Endothelial cell (in vitro differentiated cells): ENCODE measurements at regions not wholly inside any gene's neighbourhood (a gene's known extent, or its start where the extent isn't known, plus 50 kb on each side); places are given as distances from the start of the nearest gene placed in this dataset.

ENCODE experiments used
- DNase-seq: peaks from one replicate; pipeline ENCODE4 v3.0.0; 2021; ENCODE audit warnings: low spot score
- H3K27ac Mint-ChIP-seq: one replicate; pipeline ENCODE4 v1.8.0; 2021; ENCODE audit warnings: mixed read lengths, inconsistent platforms; ENCODE audit not compliant: unreplicated experiment
- H3K27me3 Mint-ChIP-seq: one replicate; pipeline ENCODE4 v1.8.0; 2021; ENCODE audit warnings: mild to moderate bottlenecking, moderate library complexity, mixed read lengths, inconsistent platforms; ENCODE audit not compliant: unreplicated experiment
- H3K36me3 Mint-ChIP-seq: one replicate; pipeline ENCODE4 v1.8.0; 2021; ENCODE audit warnings: mild to moderate bottlenecking, low read depth, mixed read lengths, inconsistent platforms; ENCODE audit not compliant: unreplicated experiment
- H3K4me1 Mint-ChIP-seq: one replicate; pipeline ENCODE4 v1.8.0; 2021; ENCODE audit warnings: mild to moderate bottlenecking, mixed read lengths, inconsistent platforms; ENCODE audit not compliant: unreplicated experiment
- H3K4me3 Mint-ChIP-seq: one replicate; pipeline ENCODE4 v1.8.0; 2021; ENCODE audit warnings: mild to moderate bottlenecking, mixed read lengths, inconsistent platforms; ENCODE audit not compliant: unreplicated experiment
- H3K9me3 Mint-ChIP-seq: one replicate; pipeline ENCODE4 v1.8.0; 2021; ENCODE audit warnings: mixed read lengths, inconsistent platforms; ENCODE audit not compliant: unreplicated experiment
- CTCF ChIP-seq: fragments of 200-600 bp; sonication (generic); IDR thresholded peaks from one replicate; pipeline ENCODE4 v1.5.0; 2021; ENCODE audit warnings: antibody characterized with exemption; ENCODE audit not compliant: unreplicated experiment

- Mint-ChIP-seq H3K4me1 (peaks cover 5% of the 10 kb centered on the region), H3K4me3 (no peak overlapping the region), H3K27ac (peak overlapping the region; percentile 48), H3K27me3 (no peaks in the 10 kb centered on the region), H3K9me3 (no peaks in the 10 kb centered on the region), H3K36me3 (no peaks in the 10 kb centered on the region)
- peak; percentile 7 for DNase-seq
- TF ChIP-seq CTCF, result no peak
Observed at GRCh38 chr20:6623989-6624388, 143.5 kb upstream of the BMP2 start.

- DNase-seq, result no peak
- Mint-ChIP-seq H3K4me1 (peaks cover 5% of the 10 kb centered on the region), H3K4me3 (no peak overlapping the region), H3K9me3 (no peaks in the 10 kb centered on the region), H3K27ac (no peak overlapping the region), H3K27me3 (no peaks in the 10 kb centered on the region), H3K36me3 (no peaks in the 10 kb centered on the region)
- no peak for TF ChIP-seq CTCF
Observed at GRCh38 chr20:6622041-6622440, 145.4 kb upstream of the BMP2 start.

GRCh38 chr20:6618051-6618450 lies 149.4 kb upstream of the BMP2 start:
- Mint-ChIP-seq H3K36me3 (no peaks in the 10 kb centered on the region), H3K4me1 (no peaks in the 10 kb centered on the region), H3K27me3 (no peaks in the 10 kb centered on the region), H3K27ac (no peak overlapping the region), H3K4me3 (no peak overlapping the region), H3K9me3 (no peaks in the 10 kb centered on the region)
- no peak for TF ChIP-seq CTCF
- no peak for DNase-seq

GRCh38 chr20:6616421-6616820 lies 151.1 kb upstream of the BMP2 start:
- no peaks in the 10 kb centered on the region for H3K36me3 Mint-ChIP-seq
- no peak for DNase-seq
- no peak overlapping the region for H3K4me3 Mint-ChIP-seq
- TF ChIP-seq CTCF, result no peak
- H3K27me3 Mint-ChIP-seq, result no peaks in the 10 kb centered on the region
- H3K27ac Mint-ChIP-seq, result no peak overlapping the region
- H3K9me3 Mint-ChIP-seq, result no peaks in the 10 kb centered on the region
- no peaks in the 10 kb centered on the region for H3K4me1 Mint-ChIP-seq

GRCh38 chr20:6614836-6615235 lies 152.7 kb upstream of the BMP2 start:
- Mint-ChIP-seq H3K9me3 (no peaks in the 10 kb centered on the region), H3K27ac (no peak overlapping the region), H3K36me3 (no peaks in the 10 kb centered on the region), H3K4me3 (no peak overlapping the region), H3K4me1 (no peaks in the 10 kb centered on the region), H3K27me3 (no peaks in the 10 kb centered on the region)
- DNase-seq, result no peak
- no peak for TF ChIP-seq CTCF
